ENCODE measurements at regions not wholly inside any gene's neighbourhood (a gene's known extent, or its start where the extent isn't known, plus 50 kb on each side); places are given as distances from the start of the nearest gene placed in this dataset.

DNA sequence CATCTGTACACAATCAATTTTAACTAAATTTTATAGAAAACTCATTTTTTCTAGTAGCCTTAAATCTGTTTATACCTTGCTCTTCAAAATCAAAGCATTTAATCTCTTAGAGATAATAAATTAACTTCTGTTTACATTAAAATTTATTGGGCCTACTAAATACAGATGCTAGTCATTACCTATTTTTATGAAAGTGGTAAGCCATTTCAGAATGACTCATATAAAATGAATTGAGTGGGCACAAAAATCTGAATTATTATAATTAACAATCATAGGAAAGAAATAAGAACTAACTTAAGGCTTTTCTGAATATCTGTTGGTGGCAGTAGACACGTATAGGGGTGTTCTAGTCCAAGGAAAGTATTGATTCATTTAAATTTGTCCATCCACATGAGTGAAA, 157.9 kb downstream of the KCNJ2 start:
- H3K27ac Mint-ChIP-seq, result no peak overlapping the region
- no peak overlapping the region for H3K27ac ChIP-seq (ENCODE audit: low read depth)
- H3K4me2 ChIP-seq, result no peak overlapping the region
- no peaks in the 10 kb centered on the region for H3K27me3 Mint-ChIP-seq (ENCODE audit: insufficient read depth, low read depth, poor library complexity)
- H3K4me3 Mint-ChIP-seq, result no peak overlapping the region
- no peaks in the 10 kb centered on the region; the same call in 1 of the 2 replicates for H3K4me1 ChIP-seq (ENCODE audit: insufficient read depth)
- no peaks in the 10 kb centered on the region for H3K9me3 Mint-ChIP-seq
- DNase-seq (ENCODE audit: low spot score), result no peak
- no peak for ATAC-seq
- H3K4me1 Mint-ChIP-seq, result peaks cover 3% of the 10 kb centered on the region; the same call in 2 of the 3 replicates
- H3K9me2 ChIP-seq (ENCODE audit: insufficient read depth), result no peaks in the 10 kb centered on the region
- no peaks in the 10 kb centered on the region for H4K20me1 ChIP-seq (replicated peaks; ENCODE audit: insufficient read depth)
- H3F3A ChIP-seq (replicated peaks; ENCODE audit: low read depth), result no peaks in the 10 kb centered on the region
- H3K36me3 Mint-ChIP-seq (ENCODE audit: low read depth), result no peaks in the 10 kb centered on the region
- no peaks in the 10 kb centered on the region for H3K79me2 ChIP-seq (replicated peaks; ENCODE audit: insufficient read depth)
- H3K36me3 ChIP-seq (ENCODE audit: insufficient read depth), result no peaks in the 10 kb centered on the region
- TF ChIP-seq EZH2phosphoT487 (IDR thresholded peaks at IDR 0.05; ENCODE audit: unreplicated experiment) (no peak), ZNF114 (CRISPR knock-in tag; IDR thresholded peaks at IDR 0.05) (no peak), ZNF331 (CRISPR knock-in tag; IDR thresholded peaks at IDR 0.05; ENCODE audit: low read depth) (no peak), POLR2AphosphoS5 (IDR thresholded peaks at IDR 0.05; ENCODE audit: low read depth) (no peak), STAT1 (IDR thresholded peaks at IDR 0.05; ENCODE audit: unreplicated experiment) (no peak), CREB1 (CRISPR knock-in tag; IDR thresholded peaks at IDR 0.05; ENCODE audit: low read depth) (no peak), EZH2 (IDR thresholded peaks at IDR 0.05; ENCODE audit: low read depth, unreplicated experiment) (no peak), NANOG (IDR thresholded peaks at IDR 0.05; ENCODE audit: borderline replicate concordance) (no peak), JUNB (IDR thresholded peaks at IDR 0.05; ENCODE audit: unreplicated experiment) (no peak)
- TF ChIP-seq, protein P1, sequence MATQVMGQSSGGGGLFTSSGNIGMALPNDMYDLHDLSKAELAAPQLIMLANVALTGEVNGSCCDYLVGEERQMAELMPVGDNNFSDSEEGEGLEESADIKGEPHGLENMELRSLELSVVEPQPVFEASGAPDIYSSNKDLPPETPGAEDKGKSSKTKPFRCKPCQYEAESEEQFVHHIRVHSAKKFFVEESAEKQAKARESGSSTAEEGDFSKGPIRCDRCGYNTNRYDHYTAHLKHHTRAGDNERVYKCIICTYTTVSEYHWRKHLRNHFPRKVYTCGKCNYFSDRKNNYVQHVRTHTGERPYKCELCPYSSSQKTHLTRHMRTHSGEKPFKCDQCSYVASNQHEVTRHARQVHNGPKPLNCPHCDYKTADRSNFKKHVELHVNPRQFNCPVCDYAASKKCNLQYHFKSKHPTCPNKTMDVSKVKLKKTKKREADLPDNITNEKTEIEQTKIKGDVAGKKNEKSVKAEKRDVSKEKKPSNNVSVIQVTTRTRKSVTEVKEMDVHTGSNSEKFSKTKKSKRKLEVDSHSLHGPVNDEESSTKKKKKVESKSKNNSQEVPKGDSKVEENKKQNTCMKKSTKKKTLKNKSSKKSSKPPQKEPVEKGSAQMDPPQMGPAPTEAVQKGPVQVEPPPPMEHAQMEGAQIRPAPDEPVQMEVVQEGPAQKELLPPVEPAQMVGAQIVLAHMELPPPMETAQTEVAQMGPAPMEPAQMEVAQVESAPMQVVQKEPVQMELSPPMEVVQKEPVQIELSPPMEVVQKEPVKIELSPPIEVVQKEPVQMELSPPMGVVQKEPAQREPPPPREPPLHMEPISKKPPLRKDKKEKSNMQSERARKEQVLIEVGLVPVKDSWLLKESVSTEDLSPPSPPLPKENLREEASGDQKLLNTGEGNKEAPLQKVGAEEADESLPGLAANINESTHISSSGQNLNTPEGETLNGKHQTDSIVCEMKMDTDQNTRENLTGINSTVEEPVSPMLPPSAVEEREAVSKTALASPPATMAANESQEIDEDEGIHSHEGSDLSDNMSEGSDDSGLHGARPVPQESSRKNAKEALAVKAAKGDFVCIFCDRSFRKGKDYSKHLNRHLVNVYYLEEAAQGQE (IDR thresholded peaks at IDR 0.05; ENCODE audit: unreplicated experiment), result no peak
- TF ChIP-seq, protein P2, sequence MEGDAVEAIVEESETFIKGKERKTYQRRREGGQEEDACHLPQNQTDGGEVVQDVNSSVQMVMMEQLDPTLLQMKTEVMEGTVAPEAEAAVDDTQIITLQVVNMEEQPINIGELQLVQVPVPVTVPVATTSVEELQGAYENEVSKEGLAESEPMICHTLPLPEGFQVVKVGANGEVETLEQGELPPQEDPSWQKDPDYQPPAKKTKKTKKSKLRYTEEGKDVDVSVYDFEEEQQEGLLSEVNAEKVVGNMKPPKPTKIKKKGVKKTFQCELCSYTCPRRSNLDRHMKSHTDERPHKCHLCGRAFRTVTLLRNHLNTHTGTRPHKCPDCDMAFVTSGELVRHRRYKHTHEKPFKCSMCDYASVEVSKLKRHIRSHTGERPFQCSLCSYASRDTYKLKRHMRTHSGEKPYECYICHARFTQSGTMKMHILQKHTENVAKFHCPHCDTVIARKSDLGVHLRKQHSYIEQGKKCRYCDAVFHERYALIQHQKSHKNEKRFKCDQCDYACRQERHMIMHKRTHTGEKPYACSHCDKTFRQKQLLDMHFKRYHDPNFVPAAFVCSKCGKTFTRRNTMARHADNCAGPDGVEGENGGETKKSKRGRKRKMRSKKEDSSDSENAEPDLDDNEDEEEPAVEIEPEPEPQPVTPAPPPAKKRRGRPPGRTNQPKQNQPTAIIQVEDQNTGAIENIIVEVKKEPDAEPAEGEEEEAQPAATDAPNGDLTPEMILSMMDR (conservative IDR thresholded peaks at IDR 0.05; ENCODE audit: low read depth in 2 of 2), result no peak
- TF ChIP-seq, protein P3, sequence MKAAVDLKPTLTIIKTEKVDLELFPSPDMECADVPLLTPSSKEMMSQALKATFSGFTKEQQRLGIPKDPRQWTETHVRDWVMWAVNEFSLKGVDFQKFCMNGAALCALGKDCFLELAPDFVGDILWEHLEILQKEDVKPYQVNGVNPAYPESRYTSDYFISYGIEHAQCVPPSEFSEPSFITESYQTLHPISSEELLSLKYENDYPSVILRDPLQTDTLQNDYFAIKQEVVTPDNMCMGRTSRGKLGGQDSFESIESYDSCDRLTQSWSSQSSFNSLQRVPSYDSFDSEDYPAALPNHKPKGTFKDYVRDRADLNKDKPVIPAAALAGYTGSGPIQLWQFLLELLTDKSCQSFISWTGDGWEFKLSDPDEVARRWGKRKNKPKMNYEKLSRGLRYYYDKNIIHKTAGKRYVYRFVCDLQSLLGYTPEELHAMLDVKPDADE (IDR thresholded peaks at IDR 0.05), result no peak
- TF ChIP-seq, protein P4, sequence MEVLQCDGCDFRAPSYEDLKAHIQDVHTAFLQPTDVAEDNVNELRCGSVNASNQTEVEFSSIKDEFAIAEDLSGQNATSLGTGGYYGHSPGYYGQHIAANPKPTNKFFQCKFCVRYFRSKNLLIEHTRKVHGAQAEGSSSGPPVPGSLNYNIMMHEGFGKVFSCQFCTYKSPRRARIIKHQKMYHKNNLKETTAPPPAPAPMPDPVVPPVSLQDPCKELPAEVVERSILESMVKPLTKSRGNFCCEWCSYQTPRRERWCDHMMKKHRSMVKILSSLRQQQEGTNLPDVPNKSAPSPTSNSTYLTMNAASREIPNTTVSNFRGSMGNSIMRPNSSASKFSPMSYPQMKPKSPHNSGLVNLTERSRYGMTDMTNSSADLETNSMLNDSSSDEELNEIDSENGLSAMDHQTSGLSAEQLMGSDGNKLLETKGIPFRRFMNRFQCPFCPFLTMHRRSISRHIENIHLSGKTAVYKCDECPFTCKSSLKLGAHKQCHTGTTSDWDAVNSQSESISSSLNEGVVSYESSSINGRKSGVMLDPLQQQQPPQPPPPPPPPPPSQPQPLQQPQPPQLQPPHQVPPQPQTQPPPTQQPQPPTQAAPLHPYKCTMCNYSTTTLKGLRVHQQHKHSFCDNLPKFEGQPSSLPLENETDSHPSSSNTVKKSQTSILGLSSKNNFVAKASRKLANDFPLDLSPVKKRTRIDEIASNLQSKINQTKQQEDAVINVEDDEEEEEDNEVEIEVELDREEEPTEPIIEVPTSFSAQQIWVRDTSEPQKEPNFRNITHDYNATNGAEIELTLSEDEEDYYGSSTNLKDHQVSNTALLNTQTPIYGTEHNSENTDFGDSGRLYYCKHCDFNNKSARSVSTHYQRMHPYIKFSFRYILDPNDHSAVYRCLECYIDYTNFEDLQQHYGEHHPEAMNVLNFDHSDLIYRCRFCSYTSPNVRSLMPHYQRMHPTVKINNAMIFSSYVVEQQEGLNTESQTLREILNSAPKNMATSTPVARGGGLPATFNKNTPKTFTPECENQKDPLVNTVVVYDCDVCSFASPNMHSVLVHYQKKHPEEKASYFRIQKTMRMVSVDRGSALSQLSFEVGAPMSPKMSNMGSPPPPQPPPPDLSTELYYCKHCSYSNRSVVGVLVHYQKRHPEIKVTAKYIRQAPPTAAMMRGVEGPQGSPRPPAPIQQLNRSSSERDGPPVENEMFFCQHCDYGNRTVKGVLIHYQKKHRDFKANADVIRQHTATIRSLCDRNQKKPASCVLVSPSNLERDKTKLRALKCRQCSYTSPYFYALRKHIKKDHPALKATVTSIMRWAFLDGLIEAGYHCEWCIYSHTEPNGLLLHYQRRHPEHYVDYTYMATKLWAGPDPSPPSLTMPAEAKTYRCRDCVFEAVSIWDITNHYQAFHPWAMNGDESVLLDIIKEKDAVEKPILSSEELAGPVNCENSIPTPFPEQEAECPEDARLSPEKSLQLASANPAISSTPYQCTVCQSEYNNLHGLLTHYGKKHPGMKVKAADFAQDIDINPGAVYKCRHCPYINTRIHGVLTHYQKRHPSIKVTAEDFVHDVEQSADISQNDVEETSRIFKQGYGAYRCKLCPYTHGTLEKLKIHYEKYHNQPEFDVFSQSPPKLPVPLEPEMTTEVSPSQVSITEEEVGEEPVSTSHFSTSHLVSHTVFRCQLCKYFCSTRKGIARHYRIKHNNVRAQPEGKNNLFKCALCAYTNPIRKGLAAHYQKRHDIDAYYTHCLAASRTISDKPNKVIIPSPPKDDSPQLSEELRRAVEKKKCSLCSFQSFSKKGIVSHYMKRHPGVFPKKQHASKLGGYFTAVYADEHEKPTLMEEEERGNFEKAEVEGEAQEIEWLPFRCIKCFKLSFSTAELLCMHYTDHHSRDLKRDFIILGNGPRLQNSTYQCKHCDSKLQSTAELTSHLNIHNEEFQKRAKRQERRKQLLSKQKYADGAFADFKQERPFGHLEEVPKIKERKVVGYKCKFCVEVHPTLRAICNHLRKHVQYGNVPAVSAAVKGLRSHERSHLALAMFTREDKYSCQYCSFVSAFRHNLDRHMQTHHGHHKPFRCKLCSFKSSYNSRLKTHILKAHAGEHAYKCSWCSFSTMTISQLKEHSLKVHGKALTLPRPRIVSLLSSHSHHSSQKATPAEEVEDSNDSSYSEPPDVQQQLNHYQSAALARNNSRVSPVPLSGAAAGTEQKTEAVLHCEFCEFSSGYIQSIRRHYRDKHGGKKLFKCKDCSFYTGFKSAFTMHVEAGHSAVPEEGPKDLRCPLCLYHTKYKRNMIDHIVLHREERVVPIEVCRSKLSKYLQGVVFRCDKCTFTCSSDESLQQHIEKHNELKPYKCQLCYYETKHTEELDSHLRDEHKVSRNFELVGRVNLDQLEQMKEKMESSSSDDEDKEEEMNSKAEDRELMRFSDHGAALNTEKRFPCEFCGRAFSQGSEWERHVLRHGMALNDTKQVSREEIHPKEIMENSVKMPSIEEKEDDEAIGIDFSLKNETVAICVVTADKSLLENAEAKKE (CRISPR knock-in tag; IDR thresholded peaks at IDR 0.05), result no peak
- H3K4me3 ChIP-seq, result no peak overlapping the region
- H2AFZ ChIP-seq, result no peak overlapping the region
- H3K27me3 ChIP-seq (ENCODE audit: insufficient read depth), result no peaks in the 10 kb centered on the region

Data from GM23338 (cell line).